BE2C (cell line): ENCODE measurements at regions not wholly inside any gene's neighbourhood (a gene's known extent, or its start where the extent isn't known, plus 50 kb on each side); places are given as distances from the start of the nearest gene placed in this dataset.

Source experiments
- DNase-seq: peaks from one replicate; pipeline ENCODE4 v3.0.0-alpha.2; 2020
- H3K27me3 ChIP-seq: fragments of 250-450 bp; sonication (Bioruptor Pico); 2 replicates; pipeline ENCODE4 v1.5.1; 2020; ENCODE audit warnings: mild to moderate bottlenecking
- H3K36me3 ChIP-seq: fragments of 250-450 bp; sonication (Bioruptor Pico); 2 replicates; pipeline ENCODE4 v1.5.1; 2020; ENCODE audit warnings: mild to moderate bottlenecking
- H3K4me1 ChIP-seq: fragments of 250-450 bp; sonication (Bioruptor Pico); 2 replicates; pipeline ENCODE4 v1.5.1; 2020
- H3K4me3 ChIP-seq: 2 replicates; pipeline ENCODE4 v1.5.1; 2011; ENCODE audit warnings: low read depth, low read length
- H3K9me3 ChIP-seq: fragments of 250-450 bp; sonication (Bioruptor Pico); 2 replicates; pipeline ENCODE4 v1.5.1; 2020
- CTCF ChIP-seq: IDR thresholded peaks from 2 replicates; pipeline ENCODE4 v1.5.1; 2012; ENCODE audit warnings: mild to moderate bottlenecking, low read depth, low read length

DNA sequence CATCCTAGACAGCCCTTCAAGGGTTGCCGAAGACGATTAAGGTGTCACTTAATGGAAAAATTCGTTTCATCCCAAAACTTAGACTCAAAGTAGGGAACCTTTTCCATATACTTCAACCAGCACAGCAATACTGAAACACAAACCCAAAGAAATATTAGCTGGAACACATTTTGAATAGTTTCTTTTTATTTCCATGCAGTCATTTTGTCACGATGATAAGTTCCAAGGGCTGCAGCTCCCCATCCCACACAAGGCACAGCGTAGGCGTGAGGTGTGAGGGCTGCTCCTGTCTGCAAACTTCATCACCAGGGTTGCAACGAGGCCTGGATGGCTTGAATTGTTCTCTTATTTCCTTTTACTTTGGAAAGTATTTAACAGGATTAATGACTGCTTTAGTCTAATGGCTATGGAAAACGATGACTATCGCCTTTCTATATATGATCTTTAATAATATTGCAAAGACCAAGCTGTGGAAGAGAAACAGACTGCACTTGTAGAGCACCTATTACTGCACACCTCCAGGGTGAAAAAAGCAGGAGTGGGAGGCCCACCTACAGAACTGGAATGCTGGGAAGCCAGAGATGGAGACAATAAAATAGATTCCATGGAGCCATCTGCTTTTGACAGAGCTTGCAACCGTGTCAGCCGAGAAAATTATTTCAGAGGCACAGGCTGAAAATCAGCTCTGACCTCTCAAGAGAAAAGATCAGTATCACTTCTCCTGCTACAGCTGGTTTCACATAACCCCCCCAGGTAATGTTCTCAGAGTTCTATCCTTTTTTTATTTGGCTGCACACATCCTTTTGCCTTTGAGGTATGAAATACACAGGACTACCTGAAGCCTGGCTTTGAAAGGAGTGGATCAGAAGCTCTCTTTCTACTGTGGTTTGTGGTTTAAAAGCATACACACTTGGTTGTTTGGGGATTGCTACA lies 274.5 kb upstream of the NBEA start:
- DNase-seq: no peak
- TF ChIP-seq CTCF: no peak
- Histone ChIP-seq H3K27me3 (no peaks in the 10 kb centered on the region), H3K4me3 (no peak overlapping the region), H3K36me3 (no peaks in the 10 kb centered on the region), H3K4me1 (no peaks in the 10 kb centered on the region; the same call in 1 of the 2 replicates), H3K9me3 (no peaks in the 10 kb centered on the region; the same call in 1 of the 2 replicates)

DNA sequence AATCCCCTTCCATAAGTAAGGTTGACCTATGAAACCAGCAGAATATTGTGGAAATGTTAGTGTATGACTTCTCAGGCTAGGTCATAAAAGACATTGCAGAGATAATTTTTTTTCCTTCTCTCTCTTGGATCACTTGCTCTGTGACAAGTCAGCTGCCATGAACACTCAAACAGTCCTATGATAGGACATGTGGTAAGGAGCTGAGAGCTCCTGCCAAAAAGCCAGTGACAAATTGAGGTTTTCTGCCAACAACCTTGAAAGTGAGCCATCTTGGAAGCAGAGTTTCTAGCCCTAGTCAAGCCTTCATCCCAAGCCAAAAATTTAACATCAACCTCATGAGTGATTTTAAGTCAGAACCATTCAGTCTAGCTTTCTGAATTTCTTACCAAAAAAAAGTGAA lies 270.9 kb upstream of the NBEA start:
- Histone ChIP-seq H3K36me3 (no peaks in the 10 kb centered on the region), H3K4me3 (no peak overlapping the region), H3K4me1 (peaks cover 3% of the 10 kb centered on the region), H3K9me3 (no peaks in the 10 kb centered on the region; the same call in 1 of the 2 replicates), H3K27me3 (no peaks in the 10 kb centered on the region)
- no peak for TF ChIP-seq CTCF
- DNase-seq: no peak

DNA sequence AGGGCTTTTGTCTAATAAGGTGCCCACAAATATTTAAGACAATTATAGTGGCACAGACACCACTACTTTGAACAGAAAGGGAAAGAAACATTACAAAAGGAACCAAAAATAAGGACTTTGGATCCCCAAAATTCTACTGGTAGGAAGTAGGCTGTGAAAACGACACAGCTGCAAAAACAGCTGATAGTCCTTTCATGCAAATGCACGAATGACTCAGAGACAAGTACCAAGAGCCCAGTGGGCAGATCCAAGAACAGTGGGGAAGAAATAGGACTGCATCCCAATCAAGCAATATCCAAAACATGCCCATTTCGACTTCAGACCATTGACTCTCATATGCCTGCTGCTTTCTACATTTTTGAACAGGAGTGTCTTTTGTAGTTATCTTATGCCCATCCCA lies 269.4 kb upstream of the NBEA start:
- no peak for TF ChIP-seq CTCF
- Histone ChIP-seq H3K4me3 (no peak overlapping the region), H3K4me1 (peaks cover 3% of the 10 kb centered on the region), H3K9me3 (no peaks in the 10 kb centered on the region; the same call in 1 of the 2 replicates), H3K27me3 (no peaks in the 10 kb centered on the region), H3K36me3 (no peaks in the 10 kb centered on the region)
- DNase-seq: no peak

DNA sequence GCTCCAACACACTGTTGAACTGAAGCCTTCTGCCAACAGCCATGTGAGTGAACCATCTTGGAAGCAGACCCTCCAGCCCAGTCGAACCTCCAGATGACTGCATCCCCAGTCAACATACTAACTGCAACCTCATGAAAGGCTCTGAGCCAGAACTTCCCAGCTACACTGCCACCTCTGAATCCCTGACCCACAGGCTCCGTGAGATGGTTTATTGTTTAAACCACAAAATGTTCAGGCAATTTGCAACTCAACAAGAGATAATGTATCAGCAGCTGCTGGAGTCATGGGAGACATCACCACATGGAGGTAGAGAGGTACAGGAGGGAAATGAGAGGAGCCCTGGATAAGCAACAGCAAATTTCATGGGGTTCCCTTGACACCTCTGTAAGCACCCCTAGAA lies 266.4 kb upstream of the NBEA start:
- peaks cover 3% of the 10 kb centered on the region; the same call in 1 of the 2 replicates for H3K4me1 ChIP-seq
- no peak for TF ChIP-seq CTCF
- DNase-seq: no peak
- no peaks in the 10 kb centered on the region; the same call in 1 of the 2 replicates for H3K9me3 ChIP-seq
- H3K27me3 ChIP-seq: no peaks in the 10 kb centered on the region
- no peaks in the 10 kb centered on the region for H3K36me3 ChIP-seq
- H3K4me3 ChIP-seq: no peak overlapping the region

DNA sequence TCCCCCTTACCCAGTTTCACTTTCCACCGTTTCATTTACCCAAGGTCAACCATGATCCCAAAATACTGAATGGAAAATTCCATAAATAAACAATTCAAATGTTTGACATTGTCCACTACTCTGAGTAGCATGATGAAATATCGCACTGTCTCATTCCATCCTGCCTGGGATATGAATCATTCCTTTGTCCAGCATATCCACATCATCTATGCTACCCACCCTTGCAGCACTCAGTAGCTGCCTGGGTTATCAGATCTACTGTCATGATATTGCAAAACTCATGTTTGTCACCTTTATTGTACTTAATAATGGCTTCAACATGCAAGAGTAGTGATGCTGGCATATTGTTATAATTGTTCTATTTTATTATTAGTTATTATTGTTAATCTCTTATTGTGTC lies 263.9 kb upstream of the NBEA start:
- no peaks in the 10 kb centered on the region for H3K4me1 ChIP-seq
- TF ChIP-seq CTCF: no peak
- H3K9me3 ChIP-seq: no peaks in the 10 kb centered on the region
- no peaks in the 10 kb centered on the region for H3K27me3 ChIP-seq
- DNase-seq: no peak
- H3K4me3 ChIP-seq: no peak overlapping the region
- no peaks in the 10 kb centered on the region for H3K36me3 ChIP-seq

DNA sequence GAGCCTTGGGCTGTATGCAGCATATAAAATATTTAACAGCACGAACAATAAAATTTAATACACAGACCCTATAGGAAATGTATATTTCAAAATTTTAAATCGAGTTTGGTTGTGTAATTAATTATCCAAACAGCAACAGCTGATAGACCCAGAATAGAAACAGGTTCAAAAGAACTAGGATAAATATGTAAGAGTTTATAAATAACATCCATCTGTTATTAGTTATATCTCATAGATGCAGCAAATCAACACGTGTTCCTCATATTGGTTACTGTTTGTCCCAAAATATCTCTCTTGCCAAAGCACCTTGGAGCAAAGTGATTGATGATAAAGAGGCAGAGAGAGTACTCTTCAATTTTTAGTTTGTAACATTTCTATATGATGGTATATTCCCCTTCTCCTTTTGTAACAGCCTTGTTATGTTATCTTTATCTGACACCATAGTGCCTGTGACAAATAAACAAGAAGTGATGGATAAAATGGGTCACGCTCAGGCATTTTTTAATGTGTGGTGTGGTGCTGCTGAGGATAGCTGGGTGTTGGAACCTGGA lies 260.6 kb upstream of the NBEA start:
- Histone ChIP-seq H3K27me3 (no peaks in the 10 kb centered on the region), H3K9me3 (no peaks in the 10 kb centered on the region), H3K4me1 (no peaks in the 10 kb centered on the region), H3K36me3 (no peaks in the 10 kb centered on the region), H3K4me3 (no peak overlapping the region)
- no peak for DNase-seq
- no peak for TF ChIP-seq CTCF
